Astrocyte of the spinal cord (primary cell): ENCODE measurements at regions not wholly inside any gene's neighbourhood (a gene's known extent, or its start where the extent isn't known, plus 50 kb on each side); places are given as distances from the start of the nearest gene placed in this dataset.
"Not testable (repeated sequence)": the region's sequence is repeated elsewhere in the genome, so short reads cannot be mapped to it uniquely, and the experiment has no call there.

Source experiments
- DNase-seq: peaks from one replicate; pipeline ENCODE4 v3.0.0; 2011; ENCODE audit warnings: low read depth, low spot score
- H3K4me3 ChIP-seq: 2 replicates; pipeline ENCODE4 v1.5.1; 2011; ENCODE audit warnings: low read depth, mild to moderate bottlenecking, low read length, moderate library complexity
- CTCF ChIP-seq: IDR thresholded peaks from 2 replicates; pipeline ENCODE4 v1.5.1; 2012; ENCODE audit warnings: low read depth, mild to moderate bottlenecking, low read length, inconsistent platforms
- in situ Hi-C: cut with HindIII; loops from 2 replicates; pipeline ENCODE4 v1.10.0; 2017; ENCODE audit warnings: low sequenced_read_pairs

DNA sequence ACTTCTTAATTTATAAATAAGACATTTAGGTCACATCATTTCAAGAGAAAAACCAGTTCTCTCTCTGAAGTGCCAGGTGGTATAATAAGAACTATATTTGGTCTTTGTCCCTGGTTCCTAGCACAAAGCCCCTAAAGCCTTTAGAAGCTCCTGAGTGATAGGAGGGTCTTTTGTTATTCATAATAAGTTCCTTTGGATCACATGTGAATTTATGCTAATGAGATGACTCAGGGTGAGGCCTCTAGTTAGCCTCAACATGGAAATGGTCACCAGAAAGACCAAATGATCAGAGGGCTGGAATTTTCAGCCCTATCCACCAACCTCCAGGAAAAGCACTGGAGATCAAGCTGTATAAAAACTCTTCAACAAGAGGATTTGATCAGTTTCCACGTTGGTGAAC is 68.1 kb upstream of the BLTP1 start:
- no peak for TF ChIP-seq CTCF
- in situ Hi-C loops: no loop called here
- no peak overlapping the region for H3K4me3 ChIP-seq
- DNase-seq: no peak

DNA sequence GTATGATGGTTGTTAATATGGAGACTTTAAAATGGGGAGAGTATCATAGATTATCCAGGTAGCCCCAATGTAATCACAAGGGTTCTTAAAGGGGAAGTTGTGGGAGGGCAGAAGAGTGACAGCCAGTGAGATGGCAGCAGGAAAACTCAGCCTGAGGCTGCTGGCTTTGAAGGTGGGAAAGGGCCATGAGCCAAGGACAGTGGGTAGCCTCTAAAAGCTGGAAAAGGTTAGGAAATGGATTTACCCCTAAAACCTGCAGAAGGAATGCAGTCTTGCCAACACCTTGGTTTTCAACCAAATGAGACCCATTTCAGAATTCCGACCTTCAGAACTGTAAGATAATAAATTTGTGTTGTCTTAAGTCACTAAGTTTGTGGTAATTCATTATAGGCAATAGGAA is 68.8 kb upstream of the BLTP1 start:
- in situ Hi-C loops: no loop called here
- no peak for TF ChIP-seq CTCF

DNA sequence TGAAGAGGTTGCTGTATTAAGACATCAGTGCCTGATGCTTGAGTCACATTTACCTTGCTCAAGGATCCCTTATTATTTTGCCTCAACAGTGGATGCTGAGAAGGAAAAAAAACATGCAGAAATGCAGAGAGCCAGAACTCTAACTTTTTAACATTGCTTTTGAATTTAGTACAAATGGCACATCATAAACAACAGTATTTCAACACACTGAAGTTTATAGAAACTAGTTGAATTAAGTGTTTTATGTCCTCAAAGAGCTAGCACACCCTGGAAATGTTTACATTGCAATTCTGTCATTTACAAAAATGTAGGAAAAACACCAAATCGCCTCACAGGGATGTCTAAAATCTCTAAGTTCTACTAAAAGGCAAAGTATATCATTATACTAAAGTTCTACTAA is 69.5 kb upstream of the BLTP1 start:
- H3K4me3 ChIP-seq: no peak overlapping the region
- in situ Hi-C loops: no loop called here
- TF ChIP-seq CTCF: no peak
- DNase-seq: no peak

More for the DNA sequence above, 68.8 kb upstream of the BLTP1 start:
- no peak overlapping the region for H3K4me3 ChIP-seq
- DNase-seq: no peak

- in situ Hi-C loops, DNase-seq: not testable (repeated sequence)
Measured at GRCh38 chr4:122077653-122078052, 74.5 kb upstream of the BLTP1 start.

GRCh38 chr4:122076835-122077234 is 75.3 kb upstream of the BLTP1 start:
- H3K4me3 ChIP-seq, DNase-seq, in situ Hi-C loops: not testable (repeated sequence)

More at GRCh38 chr4:122077653-122078052, 74.5 kb upstream of the BLTP1 start:
- not testable (repeated sequence) for H3K4me3 ChIP-seq

DNA sequence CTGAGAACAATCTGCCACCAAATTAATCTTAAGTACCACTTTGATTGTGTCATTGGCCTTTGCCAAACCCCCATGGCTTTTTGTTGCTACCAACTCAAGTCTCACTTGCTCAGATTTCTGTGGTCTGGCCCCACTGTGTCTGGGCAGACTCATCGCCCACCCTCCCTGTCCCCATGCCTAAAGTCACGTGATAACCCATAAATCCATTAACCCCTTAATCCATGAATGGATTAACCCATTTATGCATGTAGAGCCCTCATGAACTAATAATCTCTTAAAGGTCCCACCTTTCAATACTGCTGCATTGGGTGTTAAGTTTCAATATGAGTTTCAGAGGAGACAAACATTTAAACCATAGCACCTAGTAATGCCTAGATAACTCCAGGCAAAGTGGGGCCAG is 78.5 kb upstream of the BLTP1 start:
- no peak for TF ChIP-seq CTCF
- in situ Hi-C loops: no loop called here
- H3K4me3 ChIP-seq: no peak overlapping the region
- DNase-seq: no peak

DNA sequence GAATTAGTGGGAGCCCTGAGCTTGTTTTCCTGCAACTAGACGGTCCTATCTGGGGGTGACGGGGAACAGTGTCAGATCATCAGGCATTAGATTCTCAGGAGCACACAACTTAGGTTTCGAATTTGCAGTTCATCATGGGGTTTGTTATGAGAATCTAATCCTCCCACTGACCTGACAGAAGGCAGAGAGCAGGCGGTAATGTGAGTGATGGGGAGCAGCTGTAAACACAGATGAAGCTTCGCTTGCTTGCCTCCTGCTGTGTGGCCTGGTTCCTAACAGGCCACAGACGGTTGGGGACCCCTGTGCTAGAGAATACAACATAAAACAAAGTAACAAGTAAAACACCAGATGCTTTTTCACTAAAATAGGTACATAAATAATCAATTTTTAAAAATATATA is 86.2 kb upstream of the BLTP1 start:
- in situ Hi-C loops: no loop called here

More for the DNA sequence above, 86.2 kb upstream of the BLTP1 start:
- no peak for TF ChIP-seq CTCF
- no peak for DNase-seq
- no peak overlapping the region for H3K4me3 ChIP-seq
